ENCODE measurements at regions not wholly inside any gene's neighbourhood (a gene's known extent, or its start where the extent isn't known, plus 50 kb on each side); places are given as distances from the start of the nearest gene placed in this dataset.

DNA sequence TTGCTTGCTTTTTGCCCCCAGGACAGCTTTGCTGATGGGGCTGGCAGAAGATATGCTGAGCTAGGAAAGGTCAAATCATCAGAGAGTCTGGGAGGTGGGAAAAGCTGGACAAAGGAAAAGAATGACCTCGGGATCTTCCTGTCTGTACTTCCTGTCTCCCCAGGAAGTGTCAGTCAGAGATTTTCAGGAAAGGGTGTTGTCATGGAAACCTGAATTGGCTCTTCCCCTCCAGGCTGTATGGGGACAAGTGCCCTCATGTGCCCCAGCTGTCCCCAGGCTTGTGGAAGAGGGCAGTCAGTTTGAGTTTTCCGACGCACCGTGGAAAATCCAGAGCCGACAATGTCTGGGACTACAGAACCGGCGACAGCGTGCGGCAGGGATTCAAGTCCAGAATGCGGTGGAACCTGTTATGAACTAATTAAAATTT is 122.7 kb upstream of the ZFHX3 start:
- DNase-seq = no peak

GRCh38 chr16:73166947-73167550 is 119.1 kb upstream of the ZFHX3 start:
- no peak for DNase-seq

DNA sequence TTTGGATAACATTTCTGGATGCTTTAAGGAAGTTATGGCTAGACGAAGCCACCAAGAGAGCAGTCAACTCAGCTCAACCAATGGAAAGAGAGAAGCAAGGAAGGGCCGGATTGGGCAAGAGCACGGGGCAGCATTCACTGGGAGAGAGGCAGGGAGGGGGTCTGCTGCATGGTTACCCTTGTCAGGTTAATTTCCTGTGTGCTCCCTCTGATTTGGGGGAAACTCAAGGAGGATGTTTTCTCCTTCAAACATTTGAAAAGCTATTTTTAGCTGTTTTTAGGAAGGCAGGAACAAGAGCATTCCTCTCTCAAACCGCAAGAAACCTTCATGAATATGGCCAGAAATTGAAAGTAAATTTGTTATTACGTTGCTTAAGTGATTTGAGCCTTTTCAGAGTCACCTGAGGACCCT is 118.5 kb upstream of the ZFHX3 start:
- peak; percentile 22 for DNase-seq

DNA sequence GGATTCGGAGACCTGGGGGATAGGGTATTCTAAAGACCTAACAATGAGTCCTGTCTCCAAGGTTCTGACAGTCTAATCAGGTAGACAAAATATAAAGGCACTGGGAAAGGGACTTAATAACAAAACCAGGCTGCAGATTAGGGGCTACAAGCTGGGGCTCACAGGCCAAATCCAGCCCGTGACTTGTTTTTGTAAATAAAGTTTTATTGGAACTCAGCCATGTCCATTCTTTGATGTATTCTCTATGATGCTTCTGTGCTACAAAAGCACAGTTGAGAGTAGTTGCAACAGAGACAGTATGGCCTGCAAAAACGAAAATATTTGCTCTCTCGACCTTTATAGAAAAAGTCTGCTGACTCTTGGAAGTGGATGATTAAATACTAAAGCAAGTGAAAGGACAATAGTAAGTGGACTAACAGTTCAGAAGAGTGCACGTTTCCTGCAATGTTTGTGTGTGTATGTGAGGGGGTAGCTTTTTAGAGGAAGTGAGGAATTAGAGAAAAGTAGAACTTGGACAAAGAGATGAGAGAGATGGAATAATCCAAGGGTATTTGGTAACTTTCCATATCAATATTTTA is 115.4 kb upstream of the ZFHX3 start:
- peak; percentile 29 for DNase-seq

DNA sequence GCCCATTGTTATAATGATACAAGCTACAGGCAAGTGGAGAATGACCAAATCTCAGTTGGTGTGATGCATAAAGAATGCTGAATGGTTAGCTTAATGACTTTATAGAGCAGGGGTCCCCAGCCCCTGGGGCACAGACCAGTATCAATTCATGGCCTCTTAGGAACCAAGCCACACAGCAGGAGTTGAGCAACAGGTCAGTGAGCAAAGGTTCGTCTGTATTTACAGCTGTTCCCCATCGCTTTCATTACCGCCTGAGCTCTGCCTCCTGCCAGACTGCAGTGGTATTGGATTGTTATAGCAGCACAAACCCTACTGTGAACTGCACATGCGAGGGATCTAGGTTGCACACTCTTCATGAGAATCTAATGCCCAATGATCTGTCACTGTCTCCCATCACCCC is 114.0 kb upstream of the ZFHX3 start:
- DNase-seq = no peak

- peak; percentile 28 for DNase-seq
These were observed 111.4 kb upstream of the ZFHX3 start for GRCh38 chr16:73159296-73159695.

DNA sequence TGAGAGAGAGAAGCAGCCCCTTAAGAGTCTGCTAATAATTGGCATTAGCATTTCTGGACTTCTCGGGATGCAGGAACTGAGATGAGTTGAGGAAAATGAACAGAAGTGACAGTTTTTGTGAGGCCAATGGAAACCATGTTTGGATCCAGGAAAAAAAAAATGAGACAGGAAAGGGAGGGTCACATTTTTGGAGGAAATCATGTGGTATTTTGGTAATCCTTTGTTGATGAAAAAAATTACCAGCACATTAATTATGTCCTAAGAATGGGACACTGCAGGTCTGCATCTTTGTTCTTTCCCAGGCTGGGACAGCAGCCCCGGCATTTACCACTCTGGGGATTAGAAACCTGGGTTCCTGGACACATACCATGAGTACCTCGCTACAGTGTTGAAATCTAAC is 109.9 kb upstream of the ZFHX3 start:
- no peak for DNase-seq

- DNase-seq = peak; percentile 100
These were observed 106.3 kb upstream of the ZFHX3 start for GRCh38 chr16:73154063-73154870.

DNA sequence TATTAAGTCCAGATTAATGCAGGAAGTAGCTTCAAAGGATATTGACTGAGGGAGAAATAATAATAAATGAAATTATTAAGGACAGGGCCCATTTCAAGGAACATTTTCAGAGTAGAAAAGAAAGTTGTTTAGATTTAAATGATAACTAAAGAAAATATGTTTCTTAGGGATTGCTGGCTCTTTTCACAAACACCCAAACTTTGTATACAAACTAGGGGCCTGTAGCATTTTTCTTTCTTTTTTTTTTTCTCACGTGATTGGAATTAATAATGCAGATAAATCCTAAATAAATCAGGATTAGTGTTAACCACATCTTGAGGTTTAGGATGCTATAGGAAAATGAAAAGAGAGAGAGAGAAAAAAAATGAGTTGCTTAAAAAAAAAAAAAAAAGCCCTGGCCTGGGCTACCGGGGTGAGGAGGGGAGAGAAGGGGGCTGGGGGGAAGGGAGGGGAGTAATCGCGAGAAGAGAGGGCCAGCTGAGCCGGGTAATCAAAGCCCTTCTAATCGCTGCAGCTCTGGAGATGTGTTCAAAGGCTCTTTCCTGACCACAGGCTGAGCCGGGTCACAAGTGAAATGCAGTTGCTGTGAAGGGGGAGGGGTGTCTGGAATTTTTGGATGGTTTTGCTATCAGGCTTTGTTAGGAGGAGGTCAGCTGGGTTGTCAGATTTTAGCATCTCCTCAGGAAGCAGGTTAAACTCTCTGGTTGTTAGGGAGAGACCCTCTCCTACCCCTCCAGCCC is 104.6 kb upstream of the ZFHX3 start:
- DNase-seq = no peak

DNA sequence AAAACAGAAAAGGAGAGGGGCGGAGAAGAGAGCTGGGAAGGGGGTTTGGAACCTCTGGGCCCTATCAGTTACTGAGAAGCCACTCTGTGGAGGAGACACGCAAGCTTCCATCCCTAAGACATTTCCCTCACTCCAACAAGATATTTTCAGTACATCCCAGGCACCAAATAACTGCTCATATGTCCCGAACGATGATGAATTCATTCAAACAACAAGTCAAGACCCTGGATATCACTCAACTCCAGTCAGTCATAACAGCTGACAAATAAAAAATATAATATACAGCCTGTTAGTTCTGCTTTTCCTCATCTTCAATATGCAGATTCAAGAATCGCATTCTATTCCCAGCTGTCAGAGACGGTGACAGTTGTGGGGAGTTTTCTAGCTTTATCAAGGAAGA is 104.0 kb upstream of the ZFHX3 start:
- no peak for DNase-seq

GRCh38 chr16:73151225-73151624 is 103.3 kb upstream of the ZFHX3 start:
- DNase-seq = no peak

DNA sequence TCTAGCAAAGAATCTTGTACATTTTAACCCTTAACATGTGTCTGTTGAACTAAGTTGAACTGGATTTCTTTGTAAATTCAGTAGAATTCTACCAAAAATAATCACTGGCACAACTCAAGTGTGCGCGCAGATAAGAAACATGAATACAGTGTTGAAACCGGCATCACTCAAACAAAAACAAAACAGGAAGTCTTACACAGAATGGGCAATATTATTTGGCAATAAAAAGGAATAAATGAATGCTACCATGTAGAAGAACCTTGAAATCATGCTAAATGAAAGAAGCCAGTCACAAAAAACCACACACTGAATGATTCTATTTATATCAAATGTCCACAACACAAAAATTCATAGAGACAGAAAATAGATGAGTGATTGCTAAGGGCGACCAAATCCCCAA is 102.9 kb upstream of the ZFHX3 start:
- peak; percentile 19 for DNase-seq

DNA sequence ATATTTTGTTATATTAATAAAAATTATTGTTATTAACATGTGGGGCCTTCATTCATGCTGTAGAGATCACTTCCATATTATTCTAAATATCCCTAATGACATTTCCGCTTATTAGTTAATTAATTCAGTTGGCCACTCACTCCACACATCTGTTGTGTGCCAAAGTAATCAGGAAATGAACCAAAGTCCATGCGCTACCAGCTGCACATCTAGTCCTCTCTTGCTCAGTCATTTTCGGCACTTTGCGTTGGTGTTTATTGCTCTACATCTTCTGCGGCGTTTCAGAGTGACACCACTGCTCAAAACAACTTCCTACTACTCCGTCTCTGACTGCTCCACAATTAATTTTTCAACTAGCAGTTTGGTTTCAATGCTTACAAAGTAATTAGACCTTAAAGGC is 101.4 kb upstream of the ZFHX3 start:
- DNase-seq = no peak

DNA sequence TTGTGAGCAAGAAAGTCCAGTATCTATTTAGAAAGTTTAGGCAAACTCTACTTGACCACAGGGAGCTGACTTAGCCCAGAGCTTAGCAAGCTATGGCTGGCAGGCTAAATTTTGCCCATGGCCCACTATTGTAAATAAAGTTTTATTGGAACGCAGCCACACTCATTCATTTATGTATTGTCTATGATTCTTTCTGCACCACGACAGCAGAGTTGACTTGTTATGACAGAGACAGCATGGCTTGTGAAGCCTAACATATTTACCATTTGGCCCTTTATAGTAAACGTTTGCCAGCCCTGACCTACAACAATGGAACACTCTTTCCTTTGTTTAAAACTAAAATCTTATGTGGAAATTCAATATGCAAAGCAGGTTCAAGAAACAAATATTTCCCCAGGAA is 100.0 kb upstream of the ZFHX3 start:
- DNase-seq = no peak

GRCh38 chr16:73145166-73145880 is 97.4 kb upstream of the ZFHX3 start:
- no peak for DNase-seq

- no peak for DNase-seq
These were observed 95.9 kb upstream of the ZFHX3 start for GRCh38 chr16:73143576-73144422.

- no peak for DNase-seq
These were observed 95.1 kb upstream of the ZFHX3 start for GRCh38 chr16:73143002-73143401.

DNA sequence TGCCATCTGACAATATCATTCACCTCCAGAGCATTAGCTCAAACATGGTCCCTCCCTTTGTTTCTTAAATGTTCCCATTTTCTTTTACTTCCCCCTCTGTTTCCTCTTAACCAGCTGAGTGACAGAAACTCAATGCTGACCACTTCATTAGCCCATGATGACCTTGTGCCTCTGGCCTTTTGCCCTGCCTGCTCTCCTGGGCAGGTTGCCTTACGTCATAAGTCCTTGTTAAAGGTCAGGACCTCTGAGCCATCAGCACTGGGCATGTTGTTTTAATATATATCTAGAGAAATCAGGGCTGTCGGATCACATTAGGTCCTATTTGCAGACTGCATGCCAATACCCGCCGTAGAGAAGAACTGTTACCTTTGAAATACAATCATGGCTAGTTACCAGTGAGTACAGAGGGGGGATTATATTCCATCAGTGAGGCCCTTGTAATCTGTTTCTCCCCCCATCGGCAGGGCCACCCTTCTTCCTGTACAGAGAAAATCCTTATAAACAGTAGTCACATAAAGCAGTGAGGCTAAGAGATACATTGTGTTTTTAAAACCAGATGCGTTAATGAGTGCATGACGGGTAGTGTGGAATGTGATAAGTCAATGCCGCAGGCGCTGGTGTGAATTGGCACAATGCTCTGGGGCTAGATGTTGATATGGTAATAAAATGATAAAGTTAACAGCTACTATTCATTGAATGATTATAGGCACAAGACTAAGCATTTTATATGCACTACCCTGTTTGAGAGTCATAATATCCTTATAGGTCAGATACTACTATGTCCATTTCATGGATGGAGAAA is 94.3 kb upstream of the ZFHX3 start:
- DNase-seq = no peak

DNA sequence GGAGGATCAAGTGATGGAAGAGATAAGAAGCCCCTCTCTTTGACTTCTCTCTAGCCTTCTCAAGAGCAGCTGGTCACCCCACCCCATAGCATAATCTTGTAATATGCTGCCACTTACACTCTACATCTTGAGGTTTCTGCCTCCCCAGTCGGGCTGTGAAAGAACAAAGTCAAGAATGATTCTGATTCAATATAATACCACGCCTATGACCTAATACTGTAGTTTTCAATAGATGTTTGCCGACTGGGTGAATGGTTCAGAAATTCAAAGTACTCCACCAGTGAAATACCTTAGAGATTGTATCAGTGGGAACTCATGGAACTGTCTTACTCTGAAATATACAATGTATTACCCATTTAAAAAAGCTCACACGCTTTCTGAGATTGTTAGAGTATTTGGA is 93.0 kb upstream of the ZFHX3 start:
- no peak for DNase-seq

DNA sequence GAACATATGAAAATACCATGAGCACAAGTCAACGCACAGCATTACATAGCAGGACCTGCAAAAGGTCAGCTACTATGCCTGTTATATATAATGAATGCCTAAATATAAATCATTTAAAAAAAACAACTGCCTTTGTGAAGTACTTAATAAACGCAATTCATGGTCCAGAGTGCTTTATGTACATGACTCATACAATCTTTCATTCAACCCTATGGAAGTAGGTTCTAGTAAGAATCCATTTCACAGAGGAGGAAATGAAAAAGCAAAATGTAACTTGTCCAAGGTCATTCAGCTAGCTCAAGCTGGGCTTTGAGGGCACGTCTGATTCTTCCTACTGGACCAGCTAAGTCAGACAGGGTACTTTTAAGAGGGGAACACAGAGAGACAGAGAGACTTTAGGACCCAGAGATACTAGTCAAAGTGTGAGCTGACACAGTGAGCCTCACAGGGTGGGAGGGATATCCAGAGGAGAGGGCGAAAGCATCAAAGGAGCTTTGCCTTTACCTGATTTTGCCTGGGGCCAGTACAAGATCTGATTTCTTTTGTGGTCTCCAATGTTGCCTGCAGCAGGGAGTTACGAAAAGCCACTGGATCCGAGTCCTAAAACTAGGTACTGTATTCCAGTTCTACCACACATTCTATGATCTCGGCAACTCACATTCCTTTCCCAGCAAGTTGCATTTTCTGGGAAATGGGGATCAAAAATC is 83.4 kb upstream of the ZFHX3 start:
- DNase-seq = peak; percentile 1
